HEK293T (cell line): ENCODE measurements at regions not wholly inside any gene's neighbourhood (a gene's known extent, or its start where the extent isn't known, plus 50 kb on each side); places are given as distances from the start of the nearest gene placed in this dataset.

Experiments
- CTCF ChIA-PET: fragments of 350-600 bp; formaldehyde crosslinking; extraction: SDS; loops from one replicate; lab custom pipeline; 2021; ENCODE audit warnings: antibody characterized with exemption, inconsistent platforms; lab: Yijun Ruan, JAX
- POLR2A ChIA-PET: fragments of 350-600 bp; formaldehyde crosslinking; extraction: SDS; loops from one replicate; lab custom pipeline; 2020; ENCODE audit warnings: antibody characterized with exemption, inconsistent platforms; lab: Yijun Ruan, JAX
- DNase-seq: peaks from one replicate; pipeline ENCODE4 v3.0.0; 2012; ENCODE audit warnings: mixed read lengths; ENCODE audit errors: extremely low spot score
- ARNT ChIP-seq: fragments of 450-650 bp; IDR thresholded peaks from 2 replicates; pipeline ENCODE4 v1.6.1; 2017; ENCODE audit warnings: mild to moderate bottlenecking
- BHLHE40 ChIP-seq: fragments of 450-650 bp; IDR thresholded peaks from 2 replicates; pipeline ENCODE4 v1.6.1; 2016; ENCODE audit warnings: mild to moderate bottlenecking, moderate library complexity, borderline replicate concordance
- CTBP1 ChIP-seq: fragments of 450-650 bp; IDR thresholded peaks from 2 replicates; pipeline ENCODE4 v1.6.1; 2016; ENCODE audit warnings: borderline replicate concordance
- ELF4 ChIP-seq: fragments of 450-650 bp; IDR thresholded peaks from 2 replicates; pipeline ENCODE4 v1.6.1; 2017; ENCODE audit warnings: antibody characterized with exemption
- FOXA1 ChIP-seq: fragments of 450-650 bp; IDR thresholded peaks from 2 replicates; pipeline ENCODE4 v1.6.1; 2016; ENCODE audit warnings: mild to moderate bottlenecking
- FOXK2 ChIP-seq: fragments of 450-650 bp; IDR thresholded peaks from 2 replicates; pipeline ENCODE4 v1.6.1; 2016; ENCODE audit warnings: mild to moderate bottlenecking
- FOXM1 ChIP-seq: fragments of 450-650 bp; IDR thresholded peaks from 2 replicates; pipeline ENCODE4 v1.6.1; 2017; ENCODE audit warnings: mild to moderate bottlenecking, borderline replicate concordance
- HDGF ChIP-seq: fragments of 450-650 bp; IDR thresholded peaks from 2 replicates; pipeline ENCODE4 v1.6.1; 2017; ENCODE audit warnings: antibody characterized with exemption, borderline replicate concordance
- L3MBTL2 ChIP-seq: fragments of 450-650 bp; conservative IDR thresholded peaks from 2 replicates; pipeline ENCODE4 v1.6.1; 2016; ENCODE audit warnings: mild to moderate bottlenecking
- LEF1 ChIP-seq: fragments of 450-650 bp; IDR thresholded peaks from 2 replicates; pipeline ENCODE4 v1.6.1; 2017; ENCODE audit warnings: mild to moderate bottlenecking, borderline replicate concordance
- NFRKB ChIP-seq: fragments of 450-650 bp; IDR thresholded peaks from 2 replicates; pipeline ENCODE4 v1.6.1; 2016; ENCODE audit warnings: mild to moderate bottlenecking, moderate library complexity
- PKNOX1 ChIP-seq: fragments of 450-650 bp; IDR thresholded peaks from 2 replicates; pipeline ENCODE4 v1.6.1; 2016
- SP1 ChIP-seq: fragments of 450-650 bp; IDR thresholded peaks from 2 replicates; pipeline ENCODE4 v1.6.1; 2017
- SUZ12 ChIP-seq: fragments of 450-650 bp; IDR thresholded peaks from 2 replicates; pipeline ENCODE4 v1.6.1; 2016; ENCODE audit warnings: mild to moderate bottlenecking
- TARDBP ChIP-seq: fragments of 450-650 bp; IDR thresholded peaks from 2 replicates; pipeline ENCODE4 v1.6.1; 2016
- ZNF384 ChIP-seq: fragments of 450-650 bp; IDR thresholded peaks from 2 replicates; pipeline ENCODE4 v1.6.1; 2016

DNA sequence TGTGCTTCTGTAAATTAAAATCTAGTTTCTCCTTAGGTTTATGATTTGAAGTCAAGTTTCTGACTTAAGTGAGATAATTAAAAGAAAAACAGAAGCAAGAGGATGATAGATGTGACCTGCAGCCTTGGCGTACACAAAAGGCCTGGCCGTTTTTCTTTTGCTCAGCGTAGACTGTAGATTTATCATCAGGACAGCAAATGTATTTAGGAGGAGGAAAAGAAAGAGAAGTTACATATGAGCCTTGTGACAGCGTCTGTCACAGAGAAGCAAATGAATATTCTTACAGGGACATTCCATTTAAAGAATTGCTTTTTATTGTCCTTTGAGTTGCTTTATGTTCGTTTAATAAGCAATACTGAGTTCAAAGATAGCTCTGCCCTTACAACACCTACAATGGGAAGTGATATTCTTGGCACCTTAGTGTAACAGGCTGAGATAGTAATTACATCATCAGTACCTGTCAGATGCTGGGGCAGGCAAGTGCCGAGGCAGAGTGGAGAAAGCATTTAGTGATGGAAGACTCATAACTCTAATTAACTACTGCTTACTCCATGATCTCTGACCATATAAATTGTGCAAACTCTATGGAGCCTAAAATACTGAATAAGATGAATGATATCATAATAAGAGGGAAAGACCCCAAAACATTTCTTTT is 311.5 kb downstream of the MFSD1 start:
- POLR2A ChIA-PET = no interaction called here
- CTCF ChIA-PET = no interaction called here
- TF ChIP-seq FOXA1 = no peak
- TF ChIP-seq ZNF384 = no peak
- TF ChIP-seq NFRKB = no peak
- TF ChIP-seq SUZ12 = no peak
- TF ChIP-seq PKNOX1 = no peak
- TF ChIP-seq ARNT = no peak
- no peak for TF ChIP-seq SP1
- TF ChIP-seq L3MBTL2 = no peak
- TF ChIP-seq LEF1 = no peak
- no peak for TF ChIP-seq FOXK2
- TF ChIP-seq CTBP1 = no peak
- no peak for TF ChIP-seq BHLHE40
- no peak for TF ChIP-seq ELF4
- no peak for TF ChIP-seq TARDBP
- DNase-seq = no peak

DNA sequence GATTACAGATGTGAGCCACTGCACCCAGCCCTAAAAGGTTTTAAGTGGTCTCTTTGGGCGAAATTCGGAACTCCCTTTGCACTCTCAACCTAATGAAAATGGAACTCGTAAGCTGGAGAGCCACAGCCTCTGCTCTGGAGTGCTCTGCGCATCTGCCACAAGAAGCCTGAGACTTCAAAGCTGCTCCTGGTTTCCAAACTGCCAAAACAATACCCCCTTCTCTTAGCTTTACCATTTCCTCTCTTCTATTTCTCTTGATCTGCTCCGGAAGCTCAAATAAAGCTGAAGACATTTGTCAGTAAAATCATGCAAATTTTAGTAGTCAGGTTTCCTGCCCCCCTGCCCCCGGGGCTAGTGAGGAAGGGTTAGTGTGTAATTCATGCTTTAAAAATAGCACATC is 312.7 kb downstream of the MFSD1 start:
- ChIA-PET POLR2A (no interaction called here), CTCF (no interaction called here)
- no peak for TF ChIP-seq PKNOX1
- TF ChIP-seq L3MBTL2 = no peak
- TF ChIP-seq HDGF = no peak
- no peak for TF ChIP-seq ELF4
- no peak for TF ChIP-seq ZNF384
- TF ChIP-seq LEF1 = no peak
- no peak for TF ChIP-seq SP1
- TF ChIP-seq TARDBP = no peak
- no peak for TF ChIP-seq FOXA1
- no peak for TF ChIP-seq CTBP1
- no peak for TF ChIP-seq SUZ12
- no peak for DNase-seq

DNA sequence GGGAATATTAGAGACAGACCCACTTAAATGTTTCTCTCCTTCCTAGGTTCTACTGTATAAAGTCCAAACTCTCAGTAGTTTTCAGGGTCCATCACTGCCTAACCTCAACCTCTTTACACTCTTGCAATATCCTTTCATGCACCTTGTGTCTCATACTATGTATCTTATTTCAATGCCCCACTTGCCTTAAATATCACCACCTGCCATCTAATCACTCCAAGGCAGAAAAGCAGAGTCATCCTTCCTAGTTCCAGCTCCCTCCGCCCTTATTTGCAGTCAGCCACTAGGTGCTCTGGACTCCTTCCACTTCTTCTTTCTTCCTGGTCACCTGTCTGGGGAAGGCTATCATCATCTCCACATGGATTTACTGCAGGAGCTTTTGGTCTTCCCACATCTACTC is 322.0 kb downstream of the MFSD1 start:
- ChIA-PET POLR2A (no interaction called here), CTCF (interaction anchor here (0.6 kb wide), 1 partner anchor 118 kb away, joined by 3 read pairs; no protein-coding TSS in a partner anchor)

DNA sequence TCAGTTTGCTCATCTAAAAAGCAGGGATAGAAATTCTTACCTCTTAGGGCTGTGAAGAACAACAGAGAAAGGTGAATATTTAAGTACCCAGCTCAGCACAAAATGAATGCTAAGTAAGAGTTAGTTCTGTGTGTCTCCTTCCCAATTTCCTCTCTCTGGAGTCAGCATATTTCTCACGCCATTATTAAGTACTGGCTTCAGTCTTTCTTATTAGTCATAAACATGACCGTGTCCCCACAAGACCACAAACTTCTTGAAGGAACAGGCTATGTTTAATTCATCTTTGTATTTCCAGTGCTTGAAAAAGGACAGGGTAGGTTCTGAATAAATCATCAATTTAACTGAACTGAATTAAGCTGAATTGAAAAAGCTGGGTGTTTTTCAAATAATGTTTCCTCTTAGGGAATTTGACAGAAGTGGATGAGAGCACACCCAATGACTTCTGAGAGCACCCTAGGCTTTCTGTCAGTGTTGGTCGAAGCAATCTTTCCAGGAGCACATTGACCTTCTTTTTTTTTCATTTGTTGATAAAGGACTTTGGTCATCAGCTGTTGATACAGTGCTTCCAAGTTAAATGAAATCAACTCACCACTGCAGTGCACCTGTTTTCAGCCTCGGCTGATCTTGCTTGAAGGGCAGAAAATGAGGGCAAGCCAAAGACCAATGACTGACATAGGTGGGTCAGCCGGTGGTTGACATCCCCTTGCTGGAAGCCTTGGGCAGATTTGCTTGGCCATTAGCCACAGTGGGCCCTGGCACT is 324.6 kb downstream of the MFSD1 start:
- CTCF ChIA-PET = no interaction called here
- no peak for TF ChIP-seq SUZ12
- TF ChIP-seq NFRKB = no peak
- TF ChIP-seq PKNOX1 = no peak
- no peak for TF ChIP-seq SP1
- TF ChIP-seq L3MBTL2 = no peak
- no peak for TF ChIP-seq FOXM1
- TF ChIP-seq CTBP1 = no peak
- TF ChIP-seq FOXA1 = no peak
- no peak for TF ChIP-seq LEF1
- no peak for TF ChIP-seq ARNT
- no peak for TF ChIP-seq BHLHE40
- TF ChIP-seq ELF4 = no peak
- no peak for TF ChIP-seq ZNF384
- no peak for TF ChIP-seq FOXK2
- no peak for TF ChIP-seq HDGF
- no peak for TF ChIP-seq TARDBP
- DNase-seq = no peak
- POLR2A ChIA-PET = no interaction called here

More for the DNA sequence above, 322.0 kb downstream of the MFSD1 start:
- no peak for DNase-seq
- no peak for TF ChIP-seq TARDBP
- TF ChIP-seq FOXA1 = no peak
- TF ChIP-seq ARNT = no peak

GRCh38 chr3:159127021-159127392 is 325.2 kb downstream of the MFSD1 start:
- no peak for DNase-seq
- TF ChIP-seq LEF1 (no peak), L3MBTL2 (no peak), PKNOX1 (no peak), FOXA1 (no peak), ARNT (no peak), TARDBP (no peak), ZNF384 (no peak), SUZ12 (no peak), CTBP1 (no peak), FOXM1 (no peak), FOXK2 (no peak), SP1 (no peak), HDGF (no peak), ELF4 (no peak), BHLHE40 (no peak), NFRKB (no peak)
- ChIA-PET CTCF (no interaction called here), POLR2A (no interaction called here)
